IPS-20b (cell line): ENCODE measurements at regions not wholly inside any gene's neighbourhood (a gene's known extent, or its start where the extent isn't known, plus 50 kb on each side); places are given as distances from the start of the nearest gene placed in this dataset.

Source experiments
- H3K27ac ChIP-seq: one replicate; pipeline ENCODE4 v1.5.1; 2013; ENCODE audit warnings: low read length
- H3K27me3 ChIP-seq: 2 replicates; pipeline ENCODE4 v1.6.1; 2013; ENCODE audit warnings: mild to moderate bottlenecking, low read length, inconsistent platforms; ENCODE audit not compliant: insufficient read depth
- H3K36me3 ChIP-seq: 2 replicates; pipeline ENCODE4 v1.6.1; 2013; ENCODE audit warnings: low read depth, mild to moderate bottlenecking, inconsistent platforms, low read length, moderate library complexity; ENCODE audit not compliant: insufficient read depth
- H3K4me1 ChIP-seq: 2 replicates; pipeline ENCODE4 v1.6.1; 2013; ENCODE audit warnings: mild to moderate bottlenecking, control low read depth, inconsistent platforms, low read length, moderate library complexity; ENCODE audit not compliant: insufficient read depth
- H3K4me3 ChIP-seq: 2 replicates; pipeline ENCODE4 v1.5.1; 2013; ENCODE audit warnings: mild to moderate bottlenecking, low read length, inconsistent platforms
- H3K9ac ChIP-seq: 2 replicates; pipeline ENCODE4 v1.6.1; 2013; ENCODE audit warnings: low read depth, mild to moderate bottlenecking, inconsistent platforms, low read length, moderate library complexity
- H3K9me3 ChIP-seq: 2 replicates; pipeline ENCODE4 v1.6.1; 2013; ENCODE audit warnings: mild to moderate bottlenecking, low read depth, low read length, inconsistent platforms; ENCODE audit not compliant: insufficient read depth

DNA sequence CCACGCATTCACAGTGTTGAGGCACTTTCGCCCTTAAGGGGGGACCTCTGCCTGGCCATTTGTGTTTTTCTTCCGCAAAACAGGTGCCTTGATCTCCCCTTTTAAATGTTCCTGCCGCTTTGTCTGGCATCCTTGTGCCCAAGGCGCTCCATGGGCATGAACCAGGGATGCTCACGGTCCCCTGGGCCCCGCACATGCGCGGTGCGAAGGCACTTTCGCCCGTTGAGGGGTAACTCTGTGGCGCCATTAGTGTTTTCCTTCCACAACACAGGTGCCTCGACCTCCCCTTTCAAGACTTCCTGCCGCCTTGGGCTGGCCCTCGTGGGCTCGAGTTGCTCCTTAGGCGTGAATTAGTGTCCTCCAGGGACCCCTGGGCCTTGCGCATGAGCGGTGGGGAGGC, 335.5 kb downstream of the ALG10 start:
- peaks cover 100% of the 10 kb centered on the region for H3K9me3 ChIP-seq
- no peak overlapping the region for H3K27ac ChIP-seq
- no peaks in the 10 kb centered on the region for H3K4me1 ChIP-seq
- H3K9ac ChIP-seq, result no peak overlapping the region
- H3K27me3 ChIP-seq, result no peaks in the 10 kb centered on the region
- no peaks in the 10 kb centered on the region for H3K36me3 ChIP-seq
- H3K4me3 ChIP-seq, result no peak overlapping the region

DNA sequence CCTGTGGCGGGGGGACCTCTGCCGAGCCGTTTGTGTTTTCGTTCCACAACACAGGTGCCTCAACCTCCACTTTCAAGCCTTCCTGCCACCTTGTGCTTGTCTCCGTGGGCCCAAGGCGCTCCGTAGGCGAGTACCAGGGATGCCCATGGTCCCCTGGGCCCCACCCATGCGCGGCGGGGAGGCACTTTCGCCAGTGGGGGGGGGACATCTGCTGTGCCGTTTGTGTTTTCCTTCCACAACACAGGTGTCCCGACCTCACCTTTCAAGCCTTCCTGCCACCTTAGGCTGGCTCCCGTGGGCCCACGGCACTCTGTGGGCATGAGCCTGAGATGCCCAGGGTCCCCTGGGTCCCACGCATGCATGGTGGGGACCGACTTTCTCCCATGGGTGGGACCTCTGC, 335.9 kb downstream of the ALG10 start:
- Histone ChIP-seq H3K4me1 (no peaks in the 10 kb centered on the region), H3K9ac (no peak overlapping the region), H3K36me3 (no peaks in the 10 kb centered on the region), H3K9me3 (peaks cover 100% of the 10 kb centered on the region), H3K4me3 (no peak overlapping the region), H3K27me3 (no peaks in the 10 kb centered on the region), H3K27ac (no peak overlapping the region)

DNA sequence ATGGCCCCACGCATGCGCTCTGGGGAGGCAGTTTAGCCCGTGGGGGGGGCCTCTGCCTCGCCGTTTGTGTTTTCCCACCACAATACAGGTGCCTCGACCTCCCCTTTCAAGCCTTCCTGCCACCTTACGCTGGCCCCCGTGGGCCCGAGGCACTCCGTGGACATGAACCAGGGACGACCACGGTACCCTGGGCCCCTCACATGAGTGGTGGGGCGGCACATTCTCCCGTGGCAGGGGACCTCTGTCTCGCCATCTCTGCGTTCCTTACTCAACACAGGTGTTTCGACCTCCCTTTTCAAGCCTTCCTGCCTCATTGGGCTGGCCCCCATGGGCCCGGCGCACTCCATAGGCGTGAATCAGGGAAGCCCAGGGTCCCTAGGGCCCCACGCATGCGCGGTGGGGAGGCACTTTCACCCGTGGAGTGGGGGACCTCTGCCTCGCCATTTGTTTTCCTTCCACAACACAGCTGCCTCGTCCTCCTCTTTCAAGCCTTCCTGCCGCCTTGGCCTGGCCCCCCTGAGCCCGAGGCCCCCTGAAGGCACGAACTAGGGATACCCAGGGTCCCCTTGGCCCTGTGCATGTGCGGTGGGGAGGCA, 339.5 kb downstream of the ALG10 start:
- H3K9me3 ChIP-seq, result peaks cover 100% of the 10 kb centered on the region
- H3K36me3 ChIP-seq, result no peaks in the 10 kb centered on the region
- no peak overlapping the region for H3K4me3 ChIP-seq
- no peaks in the 10 kb centered on the region for H3K4me1 ChIP-seq
- no peak overlapping the region for H3K9ac ChIP-seq
- no peak overlapping the region for H3K27ac ChIP-seq
- H3K27me3 ChIP-seq, result no peaks in the 10 kb centered on the region

DNA sequence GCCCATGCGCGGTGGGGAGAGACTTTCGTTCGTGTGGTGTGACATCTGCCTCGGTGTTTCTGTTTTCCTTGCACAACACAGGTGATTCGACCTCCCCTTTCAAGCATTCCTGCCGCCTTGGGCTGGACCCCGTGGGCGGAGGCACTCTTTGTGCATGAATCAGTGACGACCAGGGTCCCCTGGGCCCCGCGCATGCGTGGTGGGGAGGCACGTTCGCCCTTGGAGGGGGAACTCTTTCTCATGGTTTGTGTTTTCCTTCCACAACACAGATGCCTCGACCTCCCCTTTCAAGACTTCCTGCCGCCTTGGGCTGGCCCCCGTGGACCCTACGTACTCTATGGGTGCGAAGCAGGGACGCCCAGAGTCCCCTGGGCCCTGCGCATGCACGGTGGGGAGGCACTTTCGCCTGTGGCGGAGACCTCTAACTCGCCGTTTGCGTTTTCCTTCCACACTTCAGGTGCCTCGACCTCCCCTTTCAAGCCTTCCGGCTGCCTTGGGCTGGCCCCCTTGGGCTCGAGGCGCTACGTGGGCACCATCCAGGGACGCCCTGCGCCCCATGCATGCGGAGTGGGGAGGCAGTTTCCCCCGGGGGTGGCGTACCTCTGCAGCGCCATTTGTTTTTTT, 340.9 kb downstream of the ALG10 start:
- Histone ChIP-seq H3K4me3 (no peak overlapping the region), H3K9ac (no peak overlapping the region), H3K36me3 (no peaks in the 10 kb centered on the region), H3K27me3 (no peaks in the 10 kb centered on the region), H3K9me3 (peaks cover 100% of the 10 kb centered on the region), H3K27ac (no peak overlapping the region), H3K4me1 (no peaks in the 10 kb centered on the region)

DNA sequence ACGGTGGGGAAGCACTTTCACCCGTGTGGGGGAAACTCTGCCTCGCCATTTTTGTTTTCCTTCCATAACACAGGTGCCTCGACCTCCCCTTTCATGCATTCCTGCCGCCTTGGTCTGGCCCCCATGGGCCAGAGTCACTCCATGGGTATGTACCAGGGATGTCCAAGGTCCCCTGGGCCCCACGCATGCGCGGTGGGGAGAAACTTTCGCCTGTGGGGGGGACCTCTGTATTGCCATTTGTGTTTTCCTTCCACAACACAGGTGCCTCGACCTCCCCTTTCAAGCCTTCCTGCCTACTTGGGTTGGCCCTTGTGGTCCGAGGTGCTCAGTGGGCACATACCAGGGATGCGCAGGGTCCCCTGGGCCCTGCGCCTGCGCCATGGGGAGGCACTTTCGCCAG, 345.8 kb downstream of the ALG10 start:
- H3K27me3 ChIP-seq, result no peaks in the 10 kb centered on the region
- H3K4me3 ChIP-seq, result no peak overlapping the region
- no peak overlapping the region for H3K27ac ChIP-seq
- no peaks in the 10 kb centered on the region for H3K4me1 ChIP-seq
- H3K9me3 ChIP-seq, result peaks cover 100% of the 10 kb centered on the region
- H3K9ac ChIP-seq, result no peak overlapping the region
- no peaks in the 10 kb centered on the region for H3K36me3 ChIP-seq

DNA sequence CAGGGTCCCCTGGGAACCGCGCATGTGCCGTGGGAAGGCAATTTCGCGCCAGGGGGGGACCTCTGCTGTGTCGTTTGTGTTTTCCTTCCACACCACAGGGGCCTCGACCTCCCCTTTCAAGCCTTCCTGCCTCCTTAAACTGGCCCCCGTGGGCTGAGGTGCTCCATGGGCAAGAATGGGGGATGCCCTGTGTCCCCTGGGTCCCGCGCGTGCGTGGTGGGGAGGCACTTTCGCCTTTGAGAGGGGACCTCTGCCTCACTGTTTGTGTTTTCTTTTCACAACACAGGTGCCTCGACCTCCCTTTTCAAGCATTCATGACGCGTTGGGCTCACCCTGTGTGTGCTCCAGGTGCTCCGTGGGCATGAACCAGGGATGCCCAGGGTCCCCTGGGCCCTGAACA, 348.8 kb downstream of the ALG10 start:
- Histone ChIP-seq H3K27me3 (no peaks in the 10 kb centered on the region), H3K9me3 (peaks cover 100% of the 10 kb centered on the region)

DNA sequence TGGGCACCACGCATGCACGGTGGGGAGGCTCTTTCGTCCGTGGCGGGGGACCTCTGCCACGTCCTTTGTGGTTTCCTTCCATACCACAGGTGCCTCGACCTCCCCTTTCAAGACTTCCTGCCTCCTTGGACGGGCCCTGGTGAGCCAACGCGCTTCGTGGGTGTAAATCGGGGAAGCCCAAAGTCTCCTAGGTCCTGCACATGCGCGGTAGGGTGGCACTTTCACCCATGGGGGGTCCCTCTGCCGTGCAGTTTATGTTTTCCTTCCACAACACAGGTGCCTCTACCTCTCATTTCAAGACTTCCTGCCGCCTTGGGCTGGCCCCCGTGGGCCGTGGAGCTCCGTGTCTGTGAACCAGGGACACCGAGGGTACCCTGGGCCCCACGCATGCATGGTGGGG, 349.7 kb downstream of the ALG10 start:
- no peaks in the 10 kb centered on the region for H3K27me3 ChIP-seq
- H3K9me3 ChIP-seq, result peaks cover 100% of the 10 kb centered on the region
- no peaks in the 10 kb centered on the region for H3K4me1 ChIP-seq
- no peak overlapping the region for H3K4me3 ChIP-seq
- H3K9ac ChIP-seq, result no peak overlapping the region
- H3K27ac ChIP-seq, result no peak overlapping the region
- H3K36me3 ChIP-seq, result no peaks in the 10 kb centered on the region

More for the DNA sequence above, 348.8 kb downstream of the ALG10 start:
- H3K27ac ChIP-seq, result no peak overlapping the region
- no peaks in the 10 kb centered on the region for H3K4me1 ChIP-seq
- H3K9ac ChIP-seq, result no peak overlapping the region
- H3K36me3 ChIP-seq, result no peaks in the 10 kb centered on the region
- no peak overlapping the region for H3K4me3 ChIP-seq

DNA sequence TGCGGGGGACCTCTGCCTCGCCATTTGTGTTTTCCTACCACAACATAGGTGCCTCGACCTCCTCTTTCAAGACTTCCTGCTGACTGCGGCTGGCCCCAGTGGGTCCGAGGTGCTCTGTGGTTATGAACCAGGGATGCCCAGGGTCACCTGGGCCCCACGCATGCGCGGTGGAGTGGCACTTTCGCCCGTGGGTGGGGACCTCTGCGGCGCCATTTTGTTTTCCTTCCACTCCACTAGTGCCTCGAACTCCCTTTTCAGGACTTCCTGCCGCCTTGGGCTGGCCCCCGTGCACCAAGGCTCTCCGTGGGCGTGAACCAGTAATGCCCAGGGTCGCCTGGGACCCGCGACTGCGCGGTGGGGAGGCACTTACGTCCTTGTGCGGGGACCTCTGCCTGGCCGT, 351.6 kb downstream of the ALG10 start:
- Histone ChIP-seq H3K27ac (no peak overlapping the region), H3K9ac (no peak overlapping the region), H3K36me3 (no peaks in the 10 kb centered on the region), H3K4me3 (no peak overlapping the region), H3K27me3 (no peaks in the 10 kb centered on the region), H3K4me1 (no peaks in the 10 kb centered on the region), H3K9me3 (peaks cover 99% of the 10 kb centered on the region)

DNA sequence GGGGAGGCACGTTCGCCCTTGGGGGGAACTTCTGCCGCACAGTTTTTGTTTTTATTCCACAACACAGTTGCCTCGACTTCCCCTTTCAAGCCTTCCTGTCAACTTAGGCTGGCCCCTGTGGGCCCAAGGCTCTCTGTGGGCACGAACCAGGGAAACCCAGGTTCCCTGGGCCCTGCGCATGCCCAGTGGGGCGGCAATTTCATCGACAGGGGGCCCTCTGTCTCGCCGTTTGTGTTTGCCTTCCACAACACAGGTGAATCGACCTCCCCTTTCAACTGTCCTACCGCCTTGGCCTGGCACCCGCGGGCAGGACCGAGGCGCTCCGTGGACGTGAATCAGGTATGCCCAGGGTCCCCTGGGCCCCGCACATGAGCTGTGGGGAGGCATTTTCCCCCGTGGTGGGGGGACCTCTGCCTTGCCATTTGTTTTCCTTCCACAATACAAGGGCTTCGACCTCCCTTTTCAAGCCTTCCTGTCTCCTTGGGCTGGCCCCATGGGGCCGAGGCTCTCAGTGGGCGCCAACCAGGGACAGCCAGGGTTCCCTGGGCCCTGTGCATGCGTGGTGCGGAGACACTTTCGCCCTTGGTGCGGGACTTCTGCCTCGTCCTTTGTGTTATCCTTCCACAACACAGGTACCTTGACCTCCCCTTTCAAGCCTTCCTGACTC, 354.0 kb downstream of the ALG10 start:
- H3K9me3 ChIP-seq, result peaks cover 99% of the 10 kb centered on the region
- no peaks in the 10 kb centered on the region for H3K27me3 ChIP-seq
- H3K4me1 ChIP-seq, result no peaks in the 10 kb centered on the region
- no peak overlapping the region for H3K4me3 ChIP-seq
- H3K36me3 ChIP-seq, result no peaks in the 10 kb centered on the region
- H3K27ac ChIP-seq, result no peak overlapping the region
- H3K9ac ChIP-seq, result no peak overlapping the region

DNA sequence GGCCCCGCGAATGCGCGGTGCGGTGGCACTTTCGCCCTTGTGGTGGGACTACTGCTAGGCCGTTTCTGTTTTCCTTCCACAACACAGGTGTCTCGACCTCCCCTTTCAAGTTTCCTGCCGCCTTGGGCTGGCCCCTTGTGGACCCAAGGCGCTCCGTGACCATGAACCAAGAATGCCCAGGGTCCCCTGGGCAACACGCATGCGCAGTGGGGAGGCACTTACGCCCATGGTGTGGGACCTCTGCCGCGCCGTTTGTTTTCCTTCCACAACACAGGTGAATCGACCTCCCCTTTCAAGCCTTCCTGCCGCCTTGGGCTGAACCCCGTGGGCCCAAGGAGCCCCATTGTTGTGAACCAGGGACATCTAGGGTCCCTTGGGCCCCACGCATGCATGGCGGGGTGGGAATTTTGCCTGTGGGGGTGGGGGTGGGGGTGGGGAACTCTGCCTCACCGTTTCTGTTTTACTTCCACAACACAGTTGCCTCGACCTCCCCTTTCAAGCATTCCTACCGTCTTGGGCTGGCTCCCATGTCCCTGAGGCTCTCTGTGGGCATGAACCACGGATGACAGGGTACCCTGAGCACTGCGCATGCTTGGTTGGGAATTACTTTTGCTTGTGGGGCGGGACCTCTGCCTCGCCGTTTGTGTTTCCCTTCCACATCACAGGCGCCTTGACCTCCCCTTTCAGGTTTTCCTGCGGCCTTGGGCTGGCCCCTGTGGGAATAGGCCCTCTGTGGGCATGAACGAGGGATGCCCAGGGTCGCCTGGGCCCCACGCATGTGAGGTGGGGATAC, 355.1 kb downstream of the ALG10 start:
- Histone ChIP-seq H3K27ac (no peak overlapping the region), H3K36me3 (no peaks in the 10 kb centered on the region), H3K4me3 (no peak overlapping the region), H3K4me1 (no peaks in the 10 kb centered on the region), H3K9me3 (peaks cover 99% of the 10 kb centered on the region), H3K9ac (no peak overlapping the region), H3K27me3 (no peaks in the 10 kb centered on the region)

DNA sequence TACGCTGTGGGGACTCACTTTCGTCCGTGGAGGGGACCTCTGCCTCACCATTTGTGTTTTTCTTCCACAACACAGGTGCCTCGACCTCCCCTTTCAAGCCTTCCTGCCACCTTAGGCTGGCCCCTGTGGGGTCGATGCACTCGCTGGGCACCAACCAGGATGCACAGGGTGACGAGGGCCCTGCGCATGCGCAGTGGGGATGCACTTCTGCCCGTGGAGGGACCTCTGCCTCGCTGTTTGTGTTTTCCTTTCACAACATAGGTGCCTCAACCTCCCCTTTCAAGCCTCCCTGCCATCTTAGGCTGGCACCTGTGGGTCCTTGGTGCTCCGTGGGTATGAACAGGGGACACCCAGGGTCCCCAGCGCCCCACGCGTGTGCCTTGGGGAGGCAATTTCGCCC, 356.8 kb downstream of the ALG10 start:
- Histone ChIP-seq H3K9me3 (peaks cover 99% of the 10 kb centered on the region), H3K27ac (no peak overlapping the region), H3K4me3 (no peak overlapping the region), H3K27me3 (no peaks in the 10 kb centered on the region), H3K9ac (no peak overlapping the region), H3K4me1 (no peaks in the 10 kb centered on the region), H3K36me3 (no peaks in the 10 kb centered on the region)
